HG02981 (cell line): ENCODE measurements at regions not wholly inside any gene's neighbourhood (a gene's known extent, or its start where the extent isn't known, plus 50 kb on each side); places are given as distances from the start of the nearest gene placed in this dataset.

ENCODE experiments used
- ATAC-seq: cut with Tn5 transposase; IDR thresholded peaks from one replicate; pipeline ENCODE4 v1.9.1; 2021; ENCODE audit warnings: mild to moderate bottlenecking, moderate library complexity; ENCODE audit not compliant: unreplicated experiment

DNA sequence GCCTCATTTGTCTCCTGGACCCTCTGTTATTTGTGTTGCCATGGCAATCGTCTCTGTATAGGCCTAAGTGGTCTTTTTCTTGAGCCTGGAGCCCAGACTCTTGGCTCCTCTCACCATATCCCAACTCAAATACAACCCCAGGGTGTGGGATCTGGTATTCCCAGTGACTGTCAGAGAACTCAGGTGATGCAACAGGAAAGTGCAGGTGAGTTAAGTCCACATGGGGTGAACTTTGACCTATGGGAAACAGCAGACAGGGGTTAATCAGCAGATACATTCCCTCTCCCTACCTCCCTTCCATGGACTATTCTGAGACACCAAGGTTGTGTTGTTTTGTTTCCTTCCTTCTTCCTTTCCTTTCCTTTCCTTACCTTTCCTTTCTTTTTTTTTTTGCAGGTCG, 130.9 kb upstream of the RPS6KA3 start:
- no peak for ATAC-seq

DNA sequence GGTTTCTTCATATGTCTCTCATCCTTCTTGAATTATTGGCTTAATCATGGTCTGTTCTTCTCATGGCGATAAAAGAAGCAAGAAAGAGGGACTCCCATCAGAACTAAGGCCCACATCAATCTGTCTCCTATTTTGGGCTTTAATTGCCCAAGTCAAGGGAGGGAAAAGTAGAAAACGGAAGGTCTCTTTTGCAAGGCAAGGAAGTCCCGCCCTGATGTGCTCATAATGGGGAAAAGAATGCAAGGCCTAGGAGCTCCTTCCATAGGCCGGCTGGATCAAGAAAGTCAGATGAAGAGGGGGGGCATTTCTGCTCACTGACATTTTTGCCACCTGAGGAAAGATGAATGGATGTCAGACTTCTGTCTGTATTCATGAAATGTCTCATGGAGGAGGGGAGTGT, 127.7 kb upstream of the RPS6KA3 start:
- no peak for ATAC-seq

DNA sequence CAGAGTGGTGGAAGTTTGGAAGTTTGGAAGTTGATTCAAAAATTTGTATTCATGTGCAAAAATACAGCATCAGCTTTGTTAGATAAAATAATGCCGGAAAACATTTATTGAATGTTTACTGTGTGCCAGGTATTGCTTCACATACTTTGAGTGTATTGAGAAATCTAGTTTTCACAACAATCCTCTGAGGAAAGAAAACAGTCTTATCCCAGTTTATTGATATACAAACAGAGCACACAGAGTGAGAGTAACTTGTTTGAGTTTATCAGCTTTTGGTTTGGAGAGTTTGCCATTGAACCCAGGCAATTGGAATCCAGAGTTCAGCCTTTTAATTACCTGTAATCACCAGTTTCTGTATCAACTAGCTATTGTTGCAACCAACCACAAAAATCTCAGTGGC, 127.2 kb upstream of the RPS6KA3 start:
- no peak for ATAC-seq

DNA sequence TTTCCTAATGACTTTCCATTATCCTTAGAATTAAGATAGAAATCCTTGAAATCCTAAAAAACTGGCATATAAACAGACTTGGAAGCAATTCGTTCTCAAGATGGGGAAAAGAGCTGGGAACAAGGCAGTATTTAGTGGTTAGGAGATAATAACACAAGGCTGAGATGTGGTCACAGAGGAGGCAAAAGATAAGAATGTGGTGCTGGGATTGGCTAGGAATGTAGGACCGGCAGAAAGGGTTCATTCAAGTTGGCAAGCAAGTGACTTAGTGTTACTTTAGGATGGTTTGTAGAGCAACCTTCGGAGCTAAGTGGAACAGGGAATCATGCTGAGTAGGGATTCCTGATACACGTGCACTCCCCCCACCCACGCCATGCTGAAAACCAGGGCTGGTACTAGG, 121.9 kb upstream of the RPS6KA3 start:
- no peak for ATAC-seq

DNA sequence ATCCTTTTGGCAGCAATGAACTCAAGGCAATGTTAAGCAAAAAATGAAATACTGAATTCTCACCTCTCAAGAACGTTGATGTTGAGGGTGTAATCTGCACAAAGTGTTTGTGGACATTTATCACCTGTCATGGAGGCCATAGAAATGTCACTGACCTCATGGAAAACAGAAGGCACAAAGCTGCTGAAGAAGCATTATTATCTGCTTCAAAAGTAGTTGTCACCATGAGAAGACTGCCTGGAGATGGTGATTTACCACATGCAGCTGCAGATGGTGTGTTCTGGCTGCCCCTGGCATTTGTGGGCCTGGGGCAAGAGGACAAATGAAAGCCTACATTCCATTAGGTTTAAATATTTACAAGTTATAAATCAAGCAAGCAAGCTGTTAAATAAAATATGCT, 116.8 kb upstream of the RPS6KA3 start:
- no peak for ATAC-seq

DNA sequence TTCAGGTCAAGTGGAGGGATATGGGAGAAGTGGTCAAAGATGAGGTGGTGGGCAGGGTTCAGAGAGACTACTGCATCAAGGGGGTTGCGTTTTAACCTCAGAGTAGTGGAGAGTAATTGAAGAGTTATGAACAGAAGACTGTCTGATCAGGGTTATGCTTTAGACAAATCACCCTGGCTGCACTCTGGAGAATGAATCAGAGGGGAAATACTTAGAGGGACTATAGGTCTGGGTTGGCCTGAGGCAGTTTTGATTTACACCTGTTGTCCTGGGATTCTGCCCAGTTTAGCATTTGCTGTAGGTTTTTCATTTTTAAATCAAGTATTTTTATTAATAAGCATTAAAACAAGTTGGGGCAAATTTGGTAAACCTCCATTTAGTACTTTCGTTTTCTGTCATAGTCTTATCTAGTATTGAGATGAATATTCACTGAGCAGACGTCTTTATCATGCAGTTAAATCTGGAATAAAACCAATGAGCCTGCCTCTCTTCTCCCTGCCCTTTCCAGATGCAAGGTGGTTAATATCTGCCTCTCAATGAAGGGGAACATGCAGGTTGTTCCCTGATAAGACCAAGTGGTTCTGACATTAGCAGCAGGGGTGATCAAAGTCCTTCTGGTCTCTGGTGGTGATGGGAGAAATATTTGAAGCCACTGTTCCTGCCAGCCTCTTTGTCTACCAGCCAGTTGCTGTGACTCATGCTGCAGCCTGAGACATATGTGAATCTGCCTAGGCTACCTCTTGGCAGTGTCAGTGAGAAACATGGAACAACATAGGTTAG, 116.0 kb upstream of the RPS6KA3 start:
- ATAC-seq: no peak

DNA sequence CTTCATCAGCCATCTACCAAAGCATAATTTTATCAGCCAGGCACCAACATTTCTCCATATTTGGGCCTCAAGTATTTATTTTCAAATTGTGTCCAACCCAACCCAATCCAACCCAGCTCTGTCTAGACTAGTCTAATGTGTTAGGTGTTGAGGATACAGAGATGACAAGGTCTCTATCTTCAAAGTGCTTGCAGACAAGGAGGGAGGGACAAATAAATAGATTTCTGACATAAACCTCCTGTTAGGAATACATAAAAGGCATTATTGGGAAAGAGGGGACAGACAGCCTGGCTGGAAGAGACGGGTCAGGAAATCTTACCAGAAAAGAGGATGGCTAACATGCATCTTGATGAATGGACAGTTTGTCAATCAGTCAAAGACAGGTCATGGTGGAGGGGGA, 115.4 kb upstream of the RPS6KA3 start:
- ATAC-seq: no peak

DNA sequence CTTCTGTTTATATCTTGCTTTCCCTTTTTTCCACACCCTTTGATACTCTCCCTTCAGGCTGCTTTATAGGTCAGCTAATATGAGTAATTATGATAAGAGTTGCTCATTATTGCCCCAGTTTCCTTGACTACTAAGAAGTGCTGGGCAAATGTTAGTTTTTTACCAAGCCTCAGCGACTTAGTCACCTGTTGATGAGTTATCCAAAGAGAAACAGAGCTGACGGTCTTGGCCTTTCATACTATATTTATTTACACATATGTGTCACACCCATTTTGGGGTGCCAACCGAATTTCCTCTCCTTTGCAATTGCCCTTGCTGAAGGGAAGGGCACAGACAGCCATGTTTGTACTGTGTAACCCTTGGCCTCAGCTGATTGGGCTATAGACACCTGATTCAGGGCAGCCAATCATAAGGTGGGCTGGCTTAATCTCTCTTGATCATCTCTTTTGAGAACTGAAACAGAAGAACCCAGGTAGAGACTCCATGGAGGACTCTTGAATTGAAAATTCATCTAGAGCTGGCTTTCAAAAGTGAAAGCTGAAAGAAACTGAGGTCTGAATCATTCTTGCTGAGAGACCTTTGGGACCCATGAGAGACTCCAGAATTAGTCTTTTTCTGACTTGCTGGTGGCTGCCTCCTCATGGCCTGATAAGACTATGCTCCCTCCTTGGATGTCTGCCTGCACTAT, 111.7 kb upstream of the RPS6KA3 start:
- ATAC-seq: peak; percentile 52

DNA sequence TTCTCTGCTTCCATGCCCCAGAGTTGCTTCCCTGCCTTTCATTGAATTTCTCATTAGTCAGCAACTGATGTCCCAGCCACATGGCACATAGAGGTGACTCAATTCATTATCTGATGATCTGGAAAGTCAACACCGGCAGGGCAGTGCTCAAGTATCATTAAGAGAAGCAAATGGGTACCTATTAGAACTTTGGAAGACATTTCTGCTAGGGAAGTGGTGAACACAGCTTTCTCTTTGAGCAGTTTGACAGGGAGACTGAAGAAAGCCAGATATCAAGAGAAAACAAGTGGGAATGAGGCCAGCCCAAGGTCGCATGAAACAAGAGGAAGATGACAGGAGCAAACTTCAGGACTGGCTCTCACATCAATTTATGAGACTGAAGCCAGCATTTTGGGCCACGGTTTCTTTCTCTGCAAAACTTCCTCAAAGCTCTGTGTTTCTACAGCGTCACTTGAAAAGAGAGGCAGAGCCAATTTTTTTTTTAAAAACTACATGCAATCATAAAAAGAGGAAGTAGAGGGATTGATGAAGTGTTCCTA, 108.3 kb upstream of the RPS6KA3 start:
- no peak for ATAC-seq

DNA sequence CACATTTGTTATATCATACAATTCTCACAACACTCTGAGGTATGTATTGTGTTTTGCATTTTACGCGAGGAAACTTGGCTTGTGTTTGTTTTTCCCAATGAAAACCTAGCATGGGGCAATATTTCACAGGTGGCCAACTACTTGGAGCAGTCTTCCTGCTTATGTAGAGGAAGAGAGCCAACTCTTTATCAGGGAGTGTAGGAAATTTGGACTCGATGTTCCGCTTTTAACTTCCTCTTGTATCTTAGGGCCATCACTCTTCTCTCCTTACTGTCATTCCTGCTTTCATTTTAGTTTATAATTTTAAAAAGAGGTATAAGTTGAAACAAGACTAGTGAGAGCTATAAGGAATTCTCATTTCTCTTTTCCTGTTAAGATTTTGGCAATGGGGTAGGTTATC, 107.7 kb upstream of the RPS6KA3 start:
- ATAC-seq: no peak

DNA sequence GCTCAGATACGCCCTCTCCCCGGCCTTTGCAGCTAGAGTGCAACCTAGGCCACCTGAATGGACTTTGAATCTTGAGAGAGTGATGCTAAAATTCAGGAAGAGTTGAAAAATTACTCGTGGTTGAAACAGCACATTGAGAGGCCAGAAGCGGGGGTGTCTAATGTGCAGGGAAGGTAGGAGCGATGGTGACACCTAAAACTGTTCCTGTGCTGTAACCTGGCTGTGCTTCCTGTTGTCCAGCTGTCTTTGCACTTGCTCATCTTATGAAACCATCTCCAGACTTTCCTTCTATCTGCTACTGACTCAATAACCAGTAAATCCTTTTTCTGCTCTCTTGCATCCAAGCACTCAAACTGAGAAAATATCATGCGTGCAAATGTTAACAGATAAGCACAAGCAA, 106.4 kb upstream of the RPS6KA3 start:
- ATAC-seq: no peak

DNA sequence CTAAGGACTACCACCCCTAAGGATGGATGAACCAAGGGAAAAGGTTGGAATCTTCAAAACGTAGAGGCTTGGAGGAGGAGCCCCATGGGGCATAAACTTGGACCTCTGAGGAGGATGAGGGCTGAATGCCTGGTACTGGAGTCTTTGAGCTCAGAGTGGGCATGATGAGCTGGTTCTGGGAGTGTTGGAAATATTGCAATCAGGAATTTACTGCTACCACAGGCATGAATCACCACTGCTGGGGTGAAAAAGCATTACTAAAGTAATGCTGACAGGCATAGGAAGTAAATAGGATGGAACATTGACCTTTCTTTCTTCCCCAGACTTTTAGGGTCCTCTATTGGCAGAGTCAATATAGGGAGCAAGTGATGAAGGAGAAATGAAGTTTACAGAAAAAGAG, 105.8 kb upstream of the RPS6KA3 start:
- no peak for ATAC-seq

DNA sequence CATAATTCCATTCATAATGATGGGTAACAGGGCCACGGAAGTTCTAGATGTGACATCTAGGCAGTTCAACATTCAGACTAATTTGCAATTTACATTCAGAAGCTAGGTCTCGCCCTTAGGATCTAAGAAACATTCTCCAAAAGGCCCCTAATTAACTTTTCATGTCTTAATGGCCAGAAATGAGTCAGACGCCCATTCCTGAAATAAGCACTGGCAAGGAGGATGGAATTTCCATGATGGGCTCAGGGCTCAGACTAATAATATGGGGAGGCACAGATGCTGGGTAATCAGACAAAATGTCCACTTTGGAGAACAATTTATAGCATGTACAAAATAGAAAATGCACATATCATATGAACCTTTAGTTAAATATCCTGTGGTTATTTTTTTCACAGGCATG, 102.8 kb upstream of the RPS6KA3 start:
- no peak for ATAC-seq

DNA sequence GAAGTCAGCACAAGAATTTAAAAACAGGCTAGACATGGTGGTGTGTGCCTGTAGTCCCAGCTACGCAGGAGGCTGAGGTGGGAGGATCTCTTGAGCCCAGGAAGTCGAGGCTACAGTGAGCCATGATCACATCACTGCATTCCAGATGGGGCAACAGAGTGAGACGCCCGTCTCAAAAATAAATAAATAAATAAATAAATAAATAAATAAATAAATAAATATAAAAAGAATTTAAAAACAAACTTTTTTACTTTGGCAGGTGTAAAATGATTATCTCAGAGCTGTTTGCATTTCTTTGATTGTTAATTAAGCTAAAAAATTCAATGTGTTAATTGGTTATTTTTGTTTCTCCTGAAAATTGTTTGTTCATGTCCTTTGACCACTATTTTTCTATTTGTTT, 97.5 kb upstream of the RPS6KA3 start:
- no peak for ATAC-seq

DNA sequence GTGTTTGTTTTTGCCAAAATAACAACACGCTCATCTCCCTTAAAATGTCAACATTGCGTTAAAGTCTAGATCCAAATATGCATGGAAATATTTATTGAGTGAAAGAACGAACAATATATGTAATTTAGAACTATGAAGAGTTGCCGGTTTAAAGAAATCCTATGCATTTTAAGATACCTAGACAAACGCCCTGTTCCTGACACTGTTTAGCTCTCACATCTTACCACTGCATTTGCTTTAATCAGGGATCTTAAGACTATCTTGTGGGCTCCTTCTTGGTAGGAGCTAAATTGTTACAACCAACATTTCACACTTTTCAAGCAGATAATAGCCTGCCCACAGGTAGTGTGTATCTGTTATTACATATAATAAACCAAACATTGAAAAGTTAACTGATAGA, 96.6 kb upstream of the RPS6KA3 start:
- ATAC-seq: no peak

DNA sequence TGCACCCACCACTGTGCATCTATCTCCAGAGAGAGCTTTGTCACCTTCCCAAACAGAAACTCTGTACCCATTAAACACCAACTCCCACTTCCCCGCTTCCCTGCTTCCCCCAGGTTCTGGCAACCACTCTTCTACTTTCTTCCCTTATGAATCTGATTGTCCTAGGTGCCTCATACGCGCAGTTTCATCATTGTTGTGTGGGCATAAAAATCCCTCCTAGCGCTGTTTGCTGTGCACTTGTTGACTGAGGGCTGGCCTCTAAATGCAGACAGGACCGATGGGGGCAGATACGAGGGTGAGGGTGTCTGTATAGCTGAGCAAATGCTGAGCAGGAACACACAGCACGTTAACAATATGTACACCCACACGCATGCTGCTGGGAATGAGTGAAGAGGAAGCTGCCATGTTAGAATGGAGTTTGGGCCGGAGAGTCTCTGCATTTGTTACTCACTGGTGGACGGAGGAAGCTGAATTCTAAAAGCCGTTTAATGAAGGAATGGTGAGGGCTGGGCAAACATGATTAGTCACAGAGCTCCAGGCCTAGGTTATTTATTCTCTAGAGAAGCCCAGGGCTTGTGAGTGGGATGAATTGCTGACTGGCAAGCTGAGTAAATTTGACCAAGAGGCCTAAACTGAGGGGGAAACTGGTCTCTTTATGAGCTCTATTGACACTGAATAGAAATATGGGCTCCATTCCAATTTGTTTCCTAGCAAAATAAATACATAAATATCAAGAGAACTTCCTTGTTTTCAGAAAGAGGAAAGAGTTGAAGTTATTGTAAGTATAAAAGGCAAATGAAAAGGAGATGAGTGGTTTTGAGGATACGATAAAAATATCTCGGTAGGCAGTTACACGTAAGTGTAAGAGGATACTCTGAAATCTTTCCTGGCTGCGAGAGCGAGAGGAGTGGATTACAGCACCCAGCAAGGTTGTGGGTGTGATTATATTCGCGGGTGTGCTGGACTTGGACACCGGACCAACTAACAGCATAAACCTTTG, 95.9 kb upstream of the RPS6KA3 start:
- no peak for ATAC-seq

DNA sequence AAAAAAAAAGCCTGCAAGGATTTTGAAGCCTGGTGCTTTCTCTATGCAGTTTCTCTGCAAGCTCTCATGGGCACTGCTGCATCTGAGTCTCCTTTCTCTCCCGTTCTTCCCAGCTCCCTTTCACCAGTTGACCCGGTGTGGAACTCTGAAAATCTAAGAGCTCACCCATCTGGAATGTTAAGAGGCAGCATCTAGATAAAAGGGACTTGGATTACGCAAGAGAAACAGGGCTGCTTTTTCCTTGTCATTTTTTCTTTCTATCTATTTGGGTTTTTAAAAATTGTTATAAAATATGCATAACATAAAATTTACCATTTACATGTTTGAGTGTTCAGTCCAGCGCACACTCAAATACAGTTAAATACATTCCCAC, 95.2 kb upstream of the RPS6KA3 start:
- no peak for ATAC-seq

DNA sequence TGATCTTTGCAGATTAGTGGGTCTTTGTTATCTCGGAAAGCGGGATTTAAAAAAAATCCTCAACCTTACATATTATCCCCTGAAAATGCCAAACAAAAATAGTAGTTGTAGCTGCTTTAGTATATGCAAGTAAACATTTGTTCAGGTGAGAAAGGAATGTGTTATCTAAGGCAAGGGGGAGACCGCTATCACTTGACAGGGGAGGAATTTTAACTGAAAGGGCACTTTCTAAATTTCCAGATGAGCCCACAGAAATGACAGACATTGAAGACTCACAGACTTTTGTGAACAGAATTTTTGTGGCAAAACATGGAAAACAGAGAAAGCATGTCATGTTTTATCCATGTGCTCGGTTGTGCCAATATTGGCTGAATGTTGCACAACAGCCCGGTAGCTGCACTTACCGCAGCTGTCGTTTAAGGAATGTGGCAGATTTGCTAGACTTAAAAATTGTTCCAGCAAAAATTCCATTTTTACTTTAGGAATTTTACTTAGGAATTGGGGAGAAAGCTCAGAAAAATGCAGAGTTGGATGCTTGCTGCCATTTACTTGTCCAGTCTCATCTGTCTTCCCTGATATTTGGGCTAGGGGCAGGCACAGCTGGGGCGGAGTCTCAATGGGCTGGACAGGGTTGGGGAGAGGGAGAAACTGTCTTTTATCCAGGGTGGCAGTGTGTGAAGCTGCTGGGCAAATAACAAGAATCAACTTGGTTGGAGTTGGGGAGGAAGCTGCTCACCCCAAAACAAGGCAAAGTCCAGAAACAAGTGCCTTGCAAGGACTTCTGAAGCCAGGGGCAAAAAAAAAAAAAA, 94.6 kb upstream of the RPS6KA3 start:
- no peak for ATAC-seq

DNA sequence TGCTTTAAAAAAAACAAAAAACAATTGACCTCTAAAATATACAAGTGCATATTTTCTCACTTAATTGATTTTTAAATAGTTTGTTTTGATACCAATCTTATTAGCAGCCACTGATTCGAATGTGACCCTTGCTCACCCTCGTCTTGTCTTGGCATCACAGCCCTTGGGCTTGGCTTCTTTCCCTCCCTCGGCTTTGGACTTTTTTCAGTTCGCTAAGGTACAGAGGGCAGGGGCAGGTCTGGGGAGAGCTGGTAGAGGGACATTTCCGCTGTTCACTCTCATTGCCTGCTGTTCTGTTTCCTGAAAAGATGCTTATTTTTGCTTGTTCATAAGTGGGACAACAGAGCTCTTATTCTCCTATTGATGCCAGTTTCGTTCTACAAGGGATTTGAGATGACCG, 88.5 kb upstream of the RPS6KA3 start:
- ATAC-seq: no peak

DNA sequence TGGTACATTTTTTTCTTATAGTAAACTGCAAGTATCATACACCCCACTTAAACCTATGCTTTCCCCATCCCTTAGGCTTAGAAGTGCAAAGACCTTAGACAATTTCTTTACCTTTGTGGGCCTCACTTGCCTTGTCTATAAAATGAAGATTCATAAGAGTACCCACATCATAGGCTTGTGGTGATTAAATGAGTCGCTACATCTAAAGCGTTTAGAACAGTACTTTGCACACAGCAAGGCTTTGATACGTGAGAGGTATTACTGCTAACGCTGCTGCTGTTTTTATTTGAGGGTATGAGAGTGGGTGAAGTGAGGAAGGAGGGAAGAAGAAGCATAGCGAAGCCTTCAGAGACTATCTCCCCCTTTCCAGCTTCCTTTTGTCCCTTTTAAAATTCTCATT, 87.8 kb upstream of the RPS6KA3 start:
- ATAC-seq: no peak
